HG02759 (cell line): ENCODE measurements at regions not wholly inside any gene's neighbourhood (a gene's known extent, or its start where the extent isn't known, plus 50 kb on each side); places are given as distances from the start of the nearest gene placed in this dataset.

Experiments
- ATAC-seq: cut with Tn5 transposase; IDR thresholded peaks from one replicate; pipeline ENCODE4 v1.9.1; 2021; ENCODE audit warnings: mild to moderate bottlenecking, moderate library complexity; ENCODE audit not compliant: unreplicated experiment

- ATAC-seq: no peak
Observed at GRCh38 chr6:3997177-3997770, 81.7 kb downstream of the FAM217A start.

- ATAC-seq: no peak
Observed at GRCh38 chr6:3999800-4000661, 78.9 kb downstream of the FAM217A start.

GRCh38 chr6:4004249-4004648 is 74.7 kb downstream of the FAM217A start:
- ATAC-seq: no peak

- ATAC-seq: no peak
Observed at GRCh38 chr6:4008324-4009047, 70.5 kb downstream of the FAM217A start.

GRCh38 chr6:4009486-4009885 is 69.5 kb downstream of the FAM217A start:
- ATAC-seq: no peak

GRCh38 chr6:4010048-4010447 is 68.9 kb downstream of the FAM217A start:
- no peak for ATAC-seq

GRCh38 chr6:4010689-4011090 is 68.2 kb downstream of the FAM217A start:
- ATAC-seq: no peak

GRCh38 chr6:4012826-4013225 is 66.1 kb downstream of the FAM217A start:
- no peak for ATAC-seq

- ATAC-seq: no peak
Observed at GRCh38 chr6:4017058-4017739, 61.7 kb downstream of the FAM217A start.

GRCh38 chr6:4017834-4018170 is 61.1 kb downstream of the FAM217A start:
- no peak for ATAC-seq

- peak; percentile 74 for ATAC-seq
Observed at GRCh38 chr6:4018171-4018923, 60.6 kb downstream of the FAM217A start.
